ELF-1 (cell line): ENCODE measurements at regions not wholly inside any gene's neighbourhood (a gene's known extent, or its start where the extent isn't known, plus 50 kb on each side); places are given as distances from the start of the nearest gene placed in this dataset.

Experiments used
- DNase-seq: peaks from one replicate; pipeline ENCODE4 v3.0.0-alpha.2; 2016; ENCODE audit warnings: low read depth, low spot score

DNA sequence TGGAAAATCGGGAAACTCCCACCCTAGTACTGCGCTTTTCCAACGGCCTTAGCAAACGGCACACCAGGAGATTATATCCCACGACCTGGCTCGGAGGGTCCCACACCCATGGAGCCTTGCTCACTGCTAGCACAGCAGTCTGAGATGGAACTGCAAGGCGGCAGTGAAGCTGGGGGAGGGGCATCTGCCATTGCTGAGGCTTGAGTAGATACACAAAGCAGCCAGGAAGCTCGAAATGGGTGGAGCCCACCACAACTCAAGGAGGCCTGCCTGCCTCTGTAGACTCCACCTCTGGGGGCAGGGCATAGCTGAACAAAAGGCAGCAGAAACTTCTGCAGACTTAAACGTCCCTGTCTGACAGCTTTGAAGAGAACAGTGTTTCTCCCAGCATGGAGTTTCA, 77.8 kb upstream of the SMIM31 start:
- DNase-seq, result peak; percentile 43

- no peak for DNase-seq
Observed at GRCh38 chr4:164683040-164683439, 70.9 kb upstream of the SMIM31 start.

DNA sequence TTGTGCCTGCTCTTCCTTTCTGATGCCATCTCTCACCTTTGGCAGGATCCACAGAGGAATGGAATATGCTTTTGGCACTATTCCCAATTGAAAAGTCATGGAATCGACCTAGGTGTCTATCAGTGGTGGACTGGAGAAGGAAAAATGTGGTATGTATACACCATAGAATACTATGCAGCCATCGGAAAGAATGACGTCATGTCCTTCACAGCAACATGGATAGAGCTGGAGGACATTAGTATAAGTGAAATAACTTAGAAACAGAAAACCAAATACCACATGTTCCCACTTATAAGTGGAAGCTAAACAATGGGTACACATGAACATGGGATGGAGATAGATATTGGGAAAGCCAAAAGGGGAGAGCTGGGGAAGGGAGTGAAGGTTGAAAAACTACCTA, 58.3 kb upstream of the SMIM31 start:
- no peak for DNase-seq

GRCh38 chr4:164700471-164700870, 53.5 kb upstream of the SMIM31 start:
- peak; percentile 72 for DNase-seq

DNA sequence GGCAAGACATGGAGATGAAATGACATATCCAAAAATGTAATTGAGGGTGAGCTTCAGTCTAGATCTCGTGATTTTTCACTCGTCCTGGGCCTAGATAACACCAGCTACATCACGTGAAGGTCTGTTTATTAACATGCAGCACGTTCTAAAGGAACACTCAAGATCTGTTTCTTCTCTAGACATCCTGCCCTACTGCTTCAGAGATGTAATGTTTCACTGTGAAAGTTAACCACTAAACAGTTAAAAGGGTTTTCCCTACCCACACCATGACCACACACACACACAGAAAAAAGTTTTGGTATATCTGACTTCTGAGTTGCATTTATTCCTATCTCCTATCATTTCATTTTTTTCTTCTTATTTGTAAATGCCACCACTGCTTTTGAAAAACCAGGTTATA, 52.3 kb upstream of the SMIM31 start:
- no peak for DNase-seq
